Sigmoid colon (tissue), 6 donors: ENCODE measurements at regions not wholly inside any gene's neighbourhood (a gene's known extent, or its start where the extent isn't known, plus 50 kb on each side); places are given as distances from the start of the nearest gene placed in this dataset.

Experiments used
- DNase-seq: peaks from one replicate; pipeline ENCODE4 v3.0.0-alpha.2; 2019
- H3K27ac ChIP-seq, 4 donors: fragments of 200-600 bp; sonication (generic); one replicate each; pipeline ENCODE4 v1.5.1; 2016 to 2019; ENCODE audit warnings: mild to moderate bottlenecking in 1 of 4
- H3K27me3 ChIP-seq, 3 donors: fragments of 200-600 bp; sonication (generic); one replicate each; pipeline ENCODE4 v1.5.1; 2019; ENCODE audit warnings: mild to moderate bottlenecking in 1 of 3
- H3K36me3 ChIP-seq, 4 donors: fragments of 200-600 bp; sonication (generic); one replicate each; pipeline ENCODE4 v1.5.1; 2016 to 2019
- H3K4me1 ChIP-seq, 4 donors: fragments of 200-600 bp; sonication (generic); one replicate each; pipeline ENCODE4 v1.5.1; 2017 to 2019
- H3K4me3 ChIP-seq, 4 donors: fragments of 200-600 bp; sonication (generic); one replicate each; pipeline ENCODE4 v1.5.1; 2017 to 2019; ENCODE audit warnings: mild to moderate bottlenecking in 2 of 4, moderate library complexity in 1 of 4
- H3K9me3 ChIP-seq, 4 donors: fragments of 200-600 bp in 3 of 4; sonication (generic) in 3 of 4; one replicate each; pipeline versions ENCODE4 v1.5.1 to v1.6.1; 2013 to 2019
- CTCF ChIP-seq, 4 experiments: fragments of 450-650 bp in 3 of 4; fragments of 200-600 bp in 1 of 4; IDR thresholded peaks; one replicate each; pipeline ENCODE4 v1.5.1; 2016 to 2019; ENCODE audit warnings: antibody characterized with exemption in 4 of 4, mild to moderate bottlenecking in 3 of 4, moderate library complexity in 2 of 4
- EP300 ChIP-seq, 4 donors: sonication (generic); formaldehyde crosslinking; IDR thresholded peaks; one replicate each; pipeline ENCODE4 v1.6.1; 2017; ENCODE audit warnings: antibody characterized with exemption in 4 of 4
- POLR2A ChIP-seq, 2 donors: fragments of 450-650 bp; IDR thresholded peaks; one replicate each; pipeline ENCODE4 v1.6.1; 2016; ENCODE audit warnings: antibody characterized with exemption in 2 of 2, mild to moderate bottlenecking in 2 of 2, moderate library complexity in 2 of 2
- POLR2AphosphoS5 ChIP-seq, 4 donors: sonication (generic); formaldehyde crosslinking; IDR thresholded peaks; one replicate each; pipeline ENCODE4 v1.6.1; 2017; ENCODE audit warnings: antibody characterized with exemption in 4 of 4
- WGBS, 2 donors: extraction: QIAGEN DNeasy Blood & Tissue Kit; methylation state at CpG; one replicate each; pipeline ENCODE4 v1.1.7; 2013; 5-methylcytosine and 5-hydroxymethylcytosine counted together
- intact Hi-C: fragments of 100-400 bp; cut with DNase I; formaldehyde crosslinking; loops from one replicate; pipeline ENCODE4 v1.15.1; 2023
- donor health status: healthy with polysubstance abuse.
- donor health status: healthy.

GRCh38 chr4:152072001-152072485 lies 311.2 kb upstream of the GATB start:
- no peak overlapping the region for H3K27ac ChIP-seq
- H3K9me3 ChIP-seq, result no peaks in the 10 kb centered on the region
- H3K27me3 ChIP-seq, result no peaks in the 10 kb centered on the region
- no peaks in the 10 kb centered on the region for H3K4me1 ChIP-seq
- intact Hi-C loops, result no loop called here
- H3K4me3 ChIP-seq, result no peak overlapping the region
- DNase-seq, result no peak
- TF ChIP-seq CTCF (IDR thresholded peaks at IDR 0.05) (no peak), EP300 (IDR thresholded peaks at IDR 0.05) (no peak), POLR2A (IDR thresholded peaks at IDR 0.05) (no peak), POLR2AphosphoS5 (IDR thresholded peaks at IDR 0.05) (no peak)
- 87 to 92% methylated on average over 8 of the region's 8 CpGs for WGBS, 2 donors
- no peaks in the 10 kb centered on the region for H3K36me3 ChIP-seq

GRCh38 chr4:152070854-152071253 lies 310.0 kb upstream of the GATB start:
- no peak for TF ChIP-seq EP300 (IDR thresholded peaks at IDR 0.05)
- no peak for TF ChIP-seq POLR2AphosphoS5 (IDR thresholded peaks at IDR 0.05)
- TF ChIP-seq POLR2A (IDR thresholded peaks at IDR 0.05), result no peak
- no peak for TF ChIP-seq CTCF (IDR thresholded peaks at IDR 0.05)
- H3K27me3 ChIP-seq, result no peaks in the 10 kb centered on the region
- no peak overlapping the region for H3K27ac ChIP-seq
- 84 to 92% methylated on average over 6 of the region's 6 CpGs for WGBS, 2 donors
- H3K9me3 ChIP-seq, result no peaks in the 10 kb centered on the region
- no peak overlapping the region for H3K4me3 ChIP-seq
- H3K4me1 ChIP-seq, result no peaks in the 10 kb centered on the region
- intact Hi-C loops, result no loop called here
- H3K36me3 ChIP-seq, result no peaks in the 10 kb centered on the region
- no peak for DNase-seq

GRCh38 chr4:152068866-152069265 lies 308.1 kb upstream of the GATB start:
- Histone ChIP-seq H3K27ac (no peak overlapping the region), H3K9me3 (no peaks in the 10 kb centered on the region), H3K27me3 (no peaks in the 10 kb centered on the region), H3K4me3 (no peak overlapping the region), H3K36me3 (no peaks in the 10 kb centered on the region), H3K4me1 (no peaks in the 10 kb centered on the region)
- 52 to 79% methylated on average over 3 of the region's 3 CpGs for WGBS, 2 donors
- intact Hi-C loops, result no loop called here
- TF ChIP-seq EP300 (IDR thresholded peaks at IDR 0.05) (no peak), CTCF (IDR thresholded peaks at IDR 0.05) (no peak), POLR2AphosphoS5 (IDR thresholded peaks at IDR 0.05) (no peak), POLR2A (IDR thresholded peaks at IDR 0.05) (no peak)
- no peak for DNase-seq

- no peaks in the 10 kb centered on the region for H3K9me3 ChIP-seq
- TF ChIP-seq POLR2A (IDR thresholded peaks at IDR 0.05) (no peak), POLR2AphosphoS5 (IDR thresholded peaks at IDR 0.05) (no peak), EP300 (IDR thresholded peaks at IDR 0.05) (no peak), CTCF (IDR thresholded peaks at IDR 0.05) (no peak)
- H3K27me3 ChIP-seq, result no peaks in the 10 kb centered on the region
- no peak for DNase-seq
- WGBS, 2 donors, result 79 to 97% methylated on average over 2 of the region's 2 CpGs
- no peaks in the 10 kb centered on the region for H3K4me1 ChIP-seq
- no peaks in the 10 kb centered on the region for H3K36me3 ChIP-seq
- H3K27ac ChIP-seq, result no peak overlapping the region
- H3K4me3 ChIP-seq, result no peak overlapping the region
- intact Hi-C loops, result no loop called here
Measured at GRCh38 chr4:152065545-152065944, 304.7 kb upstream of the GATB start.

- no peaks in the 10 kb centered on the region for H3K9me3 ChIP-seq
- no peak for DNase-seq
- no peak overlapping the region for H3K27ac ChIP-seq
- no peaks in the 10 kb centered on the region for H3K36me3 ChIP-seq
- TF ChIP-seq POLR2AphosphoS5 (IDR thresholded peaks at IDR 0.05), result no peak
- TF ChIP-seq CTCF (IDR thresholded peaks at IDR 0.05), result no peak
- no peak for TF ChIP-seq POLR2A (IDR thresholded peaks at IDR 0.05)
- TF ChIP-seq EP300 (IDR thresholded peaks at IDR 0.05), result no peak
- intact Hi-C loops, result no loop called here
- H3K27me3 ChIP-seq, result no peaks in the 10 kb centered on the region
- WGBS, 2 donors, result 96 to 97% methylated on average over 1 of the region's 1 CpG
- H3K4me1 ChIP-seq, result no peaks in the 10 kb centered on the region
- no peak overlapping the region for H3K4me3 ChIP-seq
Measured at GRCh38 chr4:152064753-152065152, 303.9 kb upstream of the GATB start.
